ENCODE measurements at regions not wholly inside any gene's neighbourhood (a gene's known extent, or its start where the extent isn't known, plus 50 kb on each side); places are given as distances from the start of the nearest gene placed in this dataset.

DNA sequence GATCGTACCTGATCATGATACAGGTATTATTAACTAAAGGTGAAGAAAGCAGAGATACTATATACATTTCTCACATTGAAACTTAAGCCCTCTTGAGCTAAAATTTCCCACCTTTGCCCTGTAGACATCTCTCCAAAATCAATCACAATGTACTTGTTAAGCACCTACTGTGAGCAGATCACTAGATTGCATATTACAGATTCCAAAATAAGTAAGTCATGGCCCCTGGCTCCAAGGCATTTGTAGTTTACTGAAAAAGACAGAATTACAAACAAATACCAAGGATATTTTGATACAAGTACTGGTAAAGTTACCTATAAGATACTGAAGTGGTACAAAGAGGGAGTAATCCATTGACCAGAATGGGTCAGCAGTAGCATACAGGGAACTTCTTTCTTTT lies 455.3 kb downstream of the STK39 start:
- TF ChIP-seq, protein P1, sequence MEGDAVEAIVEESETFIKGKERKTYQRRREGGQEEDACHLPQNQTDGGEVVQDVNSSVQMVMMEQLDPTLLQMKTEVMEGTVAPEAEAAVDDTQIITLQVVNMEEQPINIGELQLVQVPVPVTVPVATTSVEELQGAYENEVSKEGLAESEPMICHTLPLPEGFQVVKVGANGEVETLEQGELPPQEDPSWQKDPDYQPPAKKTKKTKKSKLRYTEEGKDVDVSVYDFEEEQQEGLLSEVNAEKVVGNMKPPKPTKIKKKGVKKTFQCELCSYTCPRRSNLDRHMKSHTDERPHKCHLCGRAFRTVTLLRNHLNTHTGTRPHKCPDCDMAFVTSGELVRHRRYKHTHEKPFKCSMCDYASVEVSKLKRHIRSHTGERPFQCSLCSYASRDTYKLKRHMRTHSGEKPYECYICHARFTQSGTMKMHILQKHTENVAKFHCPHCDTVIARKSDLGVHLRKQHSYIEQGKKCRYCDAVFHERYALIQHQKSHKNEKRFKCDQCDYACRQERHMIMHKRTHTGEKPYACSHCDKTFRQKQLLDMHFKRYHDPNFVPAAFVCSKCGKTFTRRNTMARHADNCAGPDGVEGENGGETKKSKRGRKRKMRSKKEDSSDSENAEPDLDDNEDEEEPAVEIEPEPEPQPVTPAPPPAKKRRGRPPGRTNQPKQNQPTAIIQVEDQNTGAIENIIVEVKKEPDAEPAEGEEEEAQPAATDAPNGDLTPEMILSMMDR (optimal IDR thresholded peaks at IDR 0.05 in 1 of 3, IDR thresholded peaks at IDR 0.05 in 1 of 3, conservative IDR thresholded peaks at IDR 0.05 in 1 of 3; ENCODE audit: extremely low read depth in 1 of 3, insufficient read depth in 2 of 3, low read length in 3 of 3): no peak
- TF ChIP-seq EZH2 (IDR thresholded peaks at IDR 0.05; ENCODE audit: low read length): no peak

Data from keratinocyte (primary cell).